Sigmoid colon (tissue), 6 donors: ENCODE measurements at regions not wholly inside any gene's neighbourhood (a gene's known extent, or its start where the extent isn't known, plus 50 kb on each side); places are given as distances from the start of the nearest gene placed in this dataset.

Source experiments
- DNase-seq: peaks from one replicate; pipeline ENCODE4 v3.0.0-alpha.2; 2019
- H3K27ac ChIP-seq, 4 donors: fragments of 200-600 bp; sonication (generic); one replicate each; pipeline ENCODE4 v1.5.1; 2016 to 2019; ENCODE audit warnings: mild to moderate bottlenecking in 1 of 4
- H3K27me3 ChIP-seq, 3 donors: fragments of 200-600 bp; sonication (generic); one replicate each; pipeline ENCODE4 v1.5.1; 2019; ENCODE audit warnings: mild to moderate bottlenecking in 1 of 3
- H3K36me3 ChIP-seq, 4 donors: fragments of 200-600 bp; sonication (generic); one replicate each; pipeline ENCODE4 v1.5.1; 2016 to 2019
- H3K4me1 ChIP-seq, 4 donors: fragments of 200-600 bp; sonication (generic); one replicate each; pipeline ENCODE4 v1.5.1; 2017 to 2019
- H3K4me3 ChIP-seq, 4 donors: fragments of 200-600 bp; sonication (generic); one replicate each; pipeline ENCODE4 v1.5.1; 2017 to 2019; ENCODE audit warnings: mild to moderate bottlenecking in 2 of 4, moderate library complexity in 1 of 4
- H3K9me3 ChIP-seq, 4 donors: fragments of 200-600 bp in 3 of 4; sonication (generic) in 3 of 4; one replicate each; pipeline versions ENCODE4 v1.5.1 to v1.6.1; 2013 to 2019
- EP300 ChIP-seq, 4 donors: sonication (generic); formaldehyde crosslinking; IDR thresholded peaks; one replicate each; pipeline ENCODE4 v1.6.1; 2017; ENCODE audit warnings: antibody characterized with exemption in 4 of 4
- POLR2A ChIP-seq, 2 donors: fragments of 450-650 bp; IDR thresholded peaks; one replicate each; pipeline ENCODE4 v1.6.1; 2016; ENCODE audit warnings: antibody characterized with exemption in 2 of 2, mild to moderate bottlenecking in 2 of 2, moderate library complexity in 2 of 2
- POLR2AphosphoS5 ChIP-seq, 4 donors: sonication (generic); formaldehyde crosslinking; IDR thresholded peaks; one replicate each; pipeline ENCODE4 v1.6.1; 2017; ENCODE audit warnings: antibody characterized with exemption in 4 of 4
- WGBS, 2 donors: extraction: QIAGEN DNeasy Blood & Tissue Kit; methylation state at CpG; one replicate each; pipeline ENCODE4 v1.1.7; 2013; 5-methylcytosine and 5-hydroxymethylcytosine counted together
- intact Hi-C: fragments of 100-400 bp; cut with DNase I; formaldehyde crosslinking; loops from one replicate; pipeline ENCODE4 v1.15.1; 2023
- TF ChIP-seq, protein P1 (sequence below), 4 experiments: fragments of 450-650 bp in 3 of 4; fragments of 200-600 bp in 1 of 4; IDR thresholded peaks; one replicate each; pipeline ENCODE4 v1.5.1; 2016 to 2019; ENCODE audit warnings: antibody characterized with exemption in 4 of 4, mild to moderate bottlenecking in 3 of 4, moderate library complexity in 2 of 4
- donor health status: healthy with polysubstance abuse.
- donor health status: healthy.

DNA sequence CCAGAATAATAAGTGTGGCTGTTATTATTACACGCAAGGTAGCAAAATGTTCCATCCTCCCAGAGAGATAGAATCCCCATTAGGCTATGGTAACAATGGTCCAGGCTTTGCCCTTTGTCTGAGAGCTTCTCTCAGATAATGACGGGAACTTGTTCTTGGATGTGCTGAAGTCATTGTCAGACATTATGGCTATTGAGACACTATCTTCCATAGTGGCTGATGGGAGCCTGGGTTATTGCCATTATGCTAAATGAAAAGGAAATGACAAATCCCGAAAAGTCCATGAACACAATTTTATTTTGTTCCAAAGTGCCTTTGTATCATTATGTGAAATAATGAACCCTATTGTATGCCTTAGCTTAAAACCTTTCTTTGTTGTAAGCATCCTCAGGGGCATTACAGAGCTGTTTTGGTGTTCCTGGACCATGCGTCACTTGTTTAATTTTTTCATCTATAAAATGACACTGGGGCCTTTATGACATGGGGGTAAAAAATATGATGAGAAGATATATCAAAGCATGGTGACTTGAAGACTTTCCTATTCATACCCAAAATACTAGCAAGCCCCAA, 218.5 kb downstream of the KCNS3 start:
- intact Hi-C loops, result no loop called here
- Histone ChIP-seq H3K36me3 (no peaks in the 10 kb centered on the region), H3K9me3 (no peaks in the 10 kb centered on the region), H3K27ac (no peak overlapping the region), H3K27me3 (no peaks in the 10 kb centered on the region), H3K4me1 (no peaks in the 10 kb centered on the region), H3K4me3 (no peak overlapping the region)
- 90 to 95% methylated on average over 4 of the region's 4 CpGs for WGBS, 2 donors
- no peak for TF ChIP-seq EP300 (IDR thresholded peaks at IDR 0.05)
- no peak for TF ChIP-seq POLR2AphosphoS5 (IDR thresholded peaks at IDR 0.05)
- TF ChIP-seq, protein P1, sequence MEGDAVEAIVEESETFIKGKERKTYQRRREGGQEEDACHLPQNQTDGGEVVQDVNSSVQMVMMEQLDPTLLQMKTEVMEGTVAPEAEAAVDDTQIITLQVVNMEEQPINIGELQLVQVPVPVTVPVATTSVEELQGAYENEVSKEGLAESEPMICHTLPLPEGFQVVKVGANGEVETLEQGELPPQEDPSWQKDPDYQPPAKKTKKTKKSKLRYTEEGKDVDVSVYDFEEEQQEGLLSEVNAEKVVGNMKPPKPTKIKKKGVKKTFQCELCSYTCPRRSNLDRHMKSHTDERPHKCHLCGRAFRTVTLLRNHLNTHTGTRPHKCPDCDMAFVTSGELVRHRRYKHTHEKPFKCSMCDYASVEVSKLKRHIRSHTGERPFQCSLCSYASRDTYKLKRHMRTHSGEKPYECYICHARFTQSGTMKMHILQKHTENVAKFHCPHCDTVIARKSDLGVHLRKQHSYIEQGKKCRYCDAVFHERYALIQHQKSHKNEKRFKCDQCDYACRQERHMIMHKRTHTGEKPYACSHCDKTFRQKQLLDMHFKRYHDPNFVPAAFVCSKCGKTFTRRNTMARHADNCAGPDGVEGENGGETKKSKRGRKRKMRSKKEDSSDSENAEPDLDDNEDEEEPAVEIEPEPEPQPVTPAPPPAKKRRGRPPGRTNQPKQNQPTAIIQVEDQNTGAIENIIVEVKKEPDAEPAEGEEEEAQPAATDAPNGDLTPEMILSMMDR (IDR thresholded peaks at IDR 0.05), result no peak
- no peak for TF ChIP-seq POLR2A (IDR thresholded peaks at IDR 0.05)
- DNase-seq, result no peak

DNA sequence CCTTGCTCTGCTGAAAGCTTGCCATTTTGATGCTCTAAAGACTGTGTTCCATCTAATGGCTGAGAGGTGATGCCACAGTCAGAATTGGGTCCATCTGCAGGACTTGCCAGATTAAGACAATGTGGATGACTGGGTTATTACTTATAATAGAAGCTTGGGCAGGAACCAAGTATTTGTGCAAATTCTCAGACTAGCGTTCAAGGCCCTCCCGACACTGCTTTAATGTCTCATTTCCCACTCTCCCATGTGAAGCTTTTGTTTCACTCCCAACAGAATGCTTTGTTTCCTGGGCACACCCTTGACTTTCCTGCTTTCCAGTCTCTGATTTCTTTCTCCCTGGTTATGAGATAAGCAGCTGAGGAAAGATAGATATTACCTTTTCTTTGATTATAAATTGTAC, 215.8 kb downstream of the KCNS3 start:
- no peaks in the 10 kb centered on the region for H3K9me3 ChIP-seq
- no peak overlapping the region for H3K4me3 ChIP-seq
- H3K27me3 ChIP-seq, result no peaks in the 10 kb centered on the region
- 17 to 63% methylated on average over 2 of the region's 2 CpGs for WGBS, 2 donors
- DNase-seq, result no peak
- H3K4me1 ChIP-seq, result no peaks in the 10 kb centered on the region
- no peaks in the 10 kb centered on the region for H3K36me3 ChIP-seq
- intact Hi-C loops, result no loop called here
- H3K27ac ChIP-seq, result no peak overlapping the region
- TF ChIP-seq, protein P1 (IDR thresholded peaks at IDR 0.05), result no peak
- TF ChIP-seq POLR2AphosphoS5 (IDR thresholded peaks at IDR 0.05) (no peak), POLR2A (IDR thresholded peaks at IDR 0.05) (no peak), EP300 (IDR thresholded peaks at IDR 0.05) (no peak)

DNA sequence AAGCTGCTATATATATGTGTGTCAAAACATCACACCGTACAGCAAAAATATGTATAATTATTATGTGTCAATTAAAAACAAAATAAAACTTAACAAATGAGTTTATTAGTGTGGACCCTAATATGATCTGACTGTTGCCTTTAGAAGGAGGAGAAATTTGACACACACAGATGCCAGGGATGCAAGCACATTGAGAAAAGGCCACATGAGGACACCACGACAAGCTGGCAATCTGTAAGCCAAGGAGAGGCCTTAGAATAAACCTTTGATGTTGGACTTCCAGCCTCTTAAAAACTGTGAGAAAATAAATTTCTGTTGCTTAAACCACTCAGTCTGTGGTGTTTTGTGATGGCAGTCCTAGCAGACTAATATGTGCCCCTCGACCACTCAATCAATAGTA, 214.7 kb downstream of the KCNS3 start:
- H3K27me3 ChIP-seq, result no peaks in the 10 kb centered on the region
- 81 to 89% methylated on average over 3 of the region's 3 CpGs for WGBS, 2 donors

DNA sequence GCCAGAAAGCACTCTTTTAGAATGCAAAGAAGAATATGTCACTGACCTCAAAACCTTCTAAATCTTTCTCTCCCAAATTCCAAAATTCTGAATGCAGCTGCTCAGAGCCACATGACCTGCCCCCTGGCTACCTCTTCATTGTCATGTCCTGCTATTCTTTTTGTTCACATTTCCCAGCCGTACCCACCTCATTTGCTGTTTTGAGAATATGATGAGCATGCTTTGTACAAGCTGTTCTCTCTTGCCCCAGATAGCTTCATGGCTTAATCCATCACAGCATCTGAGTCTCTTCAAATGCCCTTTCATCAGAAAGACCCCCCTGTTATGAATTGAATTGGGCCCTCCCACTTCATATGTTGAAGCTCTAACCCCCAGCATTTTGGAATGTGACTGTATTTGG, 214.3 kb downstream of the KCNS3 start:
- WGBS, 2 donors, result 78 to 80% methylated on average over 1 of the region's 1 CpG
- Histone ChIP-seq H3K36me3 (no peaks in the 10 kb centered on the region), H3K27ac (no peak overlapping the region), H3K4me1 (no peaks in the 10 kb centered on the region), H3K9me3 (no peaks in the 10 kb centered on the region), H3K27me3 (no peaks in the 10 kb centered on the region), H3K4me3 (no peak overlapping the region)
- intact Hi-C loops, result no loop called here
- no peak for DNase-seq
- TF ChIP-seq EP300 (IDR thresholded peaks at IDR 0.05) (no peak), POLR2A (IDR thresholded peaks at IDR 0.05) (no peak), POLR2AphosphoS5 (IDR thresholded peaks at IDR 0.05) (no peak)
- TF ChIP-seq, protein P1 (IDR thresholded peaks at IDR 0.05), result no peak

More for the DNA sequence above, 214.7 kb downstream of the KCNS3 start:
- intact Hi-C loops, result no loop called here
- TF ChIP-seq POLR2AphosphoS5 (IDR thresholded peaks at IDR 0.05) (no peak), POLR2A (IDR thresholded peaks at IDR 0.05) (no peak), EP300 (IDR thresholded peaks at IDR 0.05) (no peak)
- TF ChIP-seq, protein P1 (IDR thresholded peaks at IDR 0.05), result no peak
- H3K36me3 ChIP-seq, result no peaks in the 10 kb centered on the region
- no peak overlapping the region for H3K4me3 ChIP-seq
- H3K27ac ChIP-seq, result no peak overlapping the region
- DNase-seq, result no peak
- H3K9me3 ChIP-seq, result no peaks in the 10 kb centered on the region
- no peaks in the 10 kb centered on the region for H3K4me1 ChIP-seq

DNA sequence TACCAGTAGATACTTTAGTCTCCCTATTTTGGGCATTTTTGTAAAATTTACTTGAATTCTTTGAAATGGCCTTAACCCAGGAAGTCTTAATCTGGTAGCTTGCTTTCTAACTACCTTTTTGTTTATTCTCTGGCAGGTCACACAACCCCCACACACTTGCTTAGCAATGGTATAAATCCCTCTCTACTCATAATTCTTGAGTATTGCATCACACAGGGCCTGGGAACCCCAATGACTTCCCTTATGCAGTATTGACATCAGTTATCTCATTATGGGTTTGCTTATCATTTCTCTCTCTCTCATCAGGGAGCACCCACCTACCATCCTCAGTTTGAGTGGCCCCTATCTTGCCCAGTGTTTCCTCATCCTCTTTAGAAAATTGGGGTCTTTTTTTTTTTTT, 207.1 kb downstream of the KCNS3 start:
- Histone ChIP-seq H3K27ac (no peak overlapping the region), H3K9me3 (no peaks in the 10 kb centered on the region), H3K36me3 (no peaks in the 10 kb centered on the region), H3K4me1 (no peaks in the 10 kb centered on the region), H3K4me3 (no peak overlapping the region), H3K27me3 (no peaks in the 10 kb centered on the region)
- TF ChIP-seq POLR2A (IDR thresholded peaks at IDR 0.05) (no peak), POLR2AphosphoS5 (IDR thresholded peaks at IDR 0.05) (no peak), EP300 (IDR thresholded peaks at IDR 0.05) (no peak)
- TF ChIP-seq, protein P1 (IDR thresholded peaks at IDR 0.05), result no peak
- intact Hi-C loops, result no loop called here
- no peak for DNase-seq
